GM21619 (cell line): ENCODE measurements at regions not wholly inside any gene's neighbourhood (a gene's known extent, or its start where the extent isn't known, plus 50 kb on each side); places are given as distances from the start of the nearest gene placed in this dataset.

ENCODE experiments used
- ATAC-seq: cut with Tn5 transposase; IDR thresholded peaks from one replicate; pipeline ENCODE4 v1.9.1; 2021; ENCODE audit not compliant: unreplicated experiment

DNA sequence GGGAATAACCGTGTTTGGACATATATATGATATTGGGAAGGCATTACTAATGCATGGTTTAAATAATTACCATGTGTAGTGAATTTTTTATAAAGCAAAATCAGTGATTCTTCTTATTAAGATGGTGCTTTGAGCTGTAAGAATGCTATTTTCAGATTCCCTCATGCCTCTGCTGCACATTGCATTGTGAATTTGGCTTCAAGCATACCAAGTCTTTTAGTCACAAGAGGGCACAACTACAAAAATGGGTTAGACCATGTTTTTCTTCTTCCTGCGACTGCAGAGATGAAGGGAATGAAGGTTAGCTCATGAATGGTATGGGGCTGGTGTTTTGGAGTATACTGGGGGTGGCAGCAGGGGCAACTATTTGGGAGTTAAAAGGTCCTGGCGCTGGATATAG lies 320.1 kb downstream of the SLC4A3 start:
- ATAC-seq, result no peak

DNA sequence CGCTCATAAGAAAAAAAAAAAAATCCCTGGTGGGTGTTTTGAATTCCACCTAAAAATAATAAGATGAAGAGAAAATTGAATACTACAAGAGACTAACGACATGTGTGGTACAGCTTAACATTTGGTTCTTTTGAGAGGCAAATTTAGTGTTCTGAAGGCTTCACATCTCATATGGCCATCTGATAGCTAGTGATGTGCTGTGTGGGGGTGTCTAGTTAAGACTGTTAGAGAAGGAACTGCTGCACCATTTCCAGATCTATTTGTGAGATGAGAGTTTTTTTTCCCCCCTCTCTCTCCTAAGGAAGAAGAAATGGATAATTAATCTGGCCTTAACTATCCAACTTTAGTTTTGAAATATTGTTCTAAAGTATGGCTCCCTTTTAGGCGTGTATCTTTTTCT lies 321.6 kb downstream of the SLC4A3 start:
- no peak for ATAC-seq

DNA sequence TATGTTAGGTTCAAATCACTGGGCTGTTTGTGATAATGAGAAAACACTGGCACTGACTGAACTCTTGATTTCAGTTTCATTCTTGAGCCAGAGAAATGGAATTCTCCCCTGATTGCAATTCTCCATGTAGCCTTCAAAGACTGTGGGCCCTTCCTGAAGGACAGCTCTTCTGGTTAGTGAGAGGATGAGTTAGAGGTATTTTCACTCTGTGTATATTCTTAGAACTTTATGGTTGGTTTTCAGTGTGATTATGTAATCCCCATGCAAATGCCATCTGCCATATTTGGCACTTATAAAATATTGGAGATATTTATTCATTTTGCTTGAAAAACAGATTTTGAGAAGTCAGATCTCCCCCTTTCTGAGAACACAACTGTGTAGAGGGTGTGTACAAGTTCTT lies 323.7 kb downstream of the SLC4A3 start:
- ATAC-seq, result no peak

DNA sequence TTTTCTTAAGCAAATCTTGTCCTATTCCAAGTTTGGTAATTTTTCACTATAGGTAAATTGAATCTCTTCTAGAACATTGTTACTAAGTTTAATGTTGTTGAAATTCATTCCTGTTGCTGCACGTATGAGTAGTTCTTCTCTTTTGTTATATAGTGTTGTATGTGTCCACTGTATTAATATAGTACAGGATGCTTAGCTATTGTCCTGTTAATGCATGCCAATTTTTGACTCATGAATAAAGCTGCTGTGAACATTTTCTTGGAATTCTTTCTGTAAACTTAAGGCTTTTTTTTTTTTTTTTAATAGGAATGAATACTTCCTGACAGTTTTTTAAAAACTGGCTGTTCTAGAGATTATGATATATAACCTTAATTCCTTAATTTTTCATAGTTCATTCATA lies 326.9 kb downstream of the SLC4A3 start:
- no peak for ATAC-seq

DNA sequence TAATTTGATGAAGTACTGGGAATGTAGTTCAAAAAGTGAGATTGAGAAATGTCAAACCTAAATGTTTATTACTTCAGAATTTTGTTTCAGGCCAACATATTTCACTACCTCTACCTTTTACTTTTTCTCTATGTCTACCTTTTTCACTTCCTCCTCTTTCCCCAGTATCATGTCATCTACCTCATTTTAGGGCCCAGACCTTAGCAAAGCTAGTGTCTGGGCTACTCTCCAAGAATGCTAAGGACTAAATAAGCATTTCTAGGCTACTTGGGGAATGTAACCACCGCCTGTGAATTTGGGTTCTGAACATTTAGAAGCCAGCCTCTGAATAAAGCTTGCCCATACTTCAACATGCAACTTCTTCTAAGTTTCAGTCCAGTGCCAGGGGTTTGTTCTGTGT lies 330.4 kb downstream of the SLC4A3 start:
- ATAC-seq, result no peak

DNA sequence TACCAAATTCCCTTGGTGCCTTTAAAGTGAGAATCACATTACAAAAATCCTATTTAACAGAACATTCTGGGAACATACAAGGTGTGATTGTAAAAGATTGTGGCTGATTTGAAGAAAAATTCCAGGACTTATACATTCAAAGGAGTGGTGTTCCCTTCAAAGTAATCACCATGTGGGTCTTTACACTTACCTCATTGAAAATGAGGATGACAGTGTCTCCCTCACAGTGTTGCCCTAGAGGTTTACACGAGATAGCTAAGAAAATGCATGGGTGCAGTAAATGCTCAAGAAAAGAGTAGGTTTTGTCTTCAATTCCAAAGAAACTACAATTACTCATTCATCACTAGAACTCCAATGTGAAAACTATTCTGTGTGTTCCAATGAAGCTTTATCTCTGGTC lies 331.5 kb downstream of the SLC4A3 start:
- ATAC-seq, result no peak

DNA sequence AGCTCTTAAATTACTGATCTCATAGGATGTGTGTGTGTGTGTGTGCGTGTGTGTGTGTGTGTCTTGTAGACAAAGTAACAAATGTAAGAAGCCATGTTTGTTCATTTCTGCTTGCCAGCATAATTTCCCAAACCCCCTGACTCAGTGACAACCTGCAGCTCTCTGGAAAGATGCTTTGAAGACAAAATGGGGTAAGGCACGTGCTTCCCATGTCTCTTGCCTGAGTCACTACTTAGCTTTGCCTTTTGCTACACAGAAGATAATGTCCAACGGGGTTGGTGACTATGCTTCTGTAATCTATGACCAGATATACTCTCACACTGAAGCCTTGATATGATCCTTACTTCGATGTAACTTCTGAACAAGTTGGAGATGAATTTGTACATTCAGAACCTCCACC lies 332.0 kb downstream of the SLC4A3 start:
- no peak for ATAC-seq

DNA sequence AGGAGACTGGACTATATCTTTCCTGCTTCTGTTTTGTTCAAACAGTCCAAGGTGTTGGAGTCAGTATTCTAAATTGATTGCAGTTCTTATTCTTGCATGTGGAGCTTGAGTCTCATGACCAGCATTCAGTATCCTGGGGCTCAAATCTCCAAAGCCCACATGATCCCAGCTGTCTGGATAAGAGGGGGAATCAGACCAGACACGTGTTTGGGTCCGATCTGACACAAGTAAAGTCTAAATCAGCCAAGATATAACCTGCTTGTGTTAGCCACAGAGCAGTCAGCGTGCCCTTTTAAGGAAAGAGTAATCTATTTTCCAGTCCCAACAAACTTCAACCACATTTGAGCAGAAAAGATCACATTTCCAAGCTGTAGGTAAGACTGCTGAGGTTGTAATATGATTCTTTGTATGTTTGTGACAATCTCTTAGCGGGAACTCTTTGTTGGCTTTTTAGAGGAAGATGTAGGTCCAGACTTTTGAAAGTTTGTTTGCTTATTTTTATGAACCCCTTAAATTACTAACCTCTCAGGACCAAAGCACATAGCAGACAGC lies 334.6 kb downstream of the SLC4A3 start:
- no peak for ATAC-seq

DNA sequence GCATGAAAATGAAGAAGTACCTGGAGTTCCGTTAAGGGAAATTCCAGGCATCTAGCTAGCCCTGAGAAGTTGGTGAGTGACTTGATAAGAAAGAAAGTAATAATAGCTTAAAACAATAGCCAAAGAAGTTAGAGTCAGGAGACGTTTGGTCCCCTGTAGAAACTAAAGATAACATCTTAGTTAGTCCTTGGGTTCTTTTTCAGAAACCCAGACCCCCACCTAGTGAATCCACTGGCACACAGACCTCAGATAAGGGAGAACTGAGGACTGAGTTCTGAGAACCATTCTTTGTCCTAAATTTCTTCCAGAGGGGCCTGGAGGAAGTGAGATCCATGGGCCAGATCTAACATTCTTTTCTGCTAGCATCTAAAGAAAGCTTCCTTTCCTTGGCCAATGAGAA lies 335.4 kb downstream of the SLC4A3 start:
- no peak for ATAC-seq

DNA sequence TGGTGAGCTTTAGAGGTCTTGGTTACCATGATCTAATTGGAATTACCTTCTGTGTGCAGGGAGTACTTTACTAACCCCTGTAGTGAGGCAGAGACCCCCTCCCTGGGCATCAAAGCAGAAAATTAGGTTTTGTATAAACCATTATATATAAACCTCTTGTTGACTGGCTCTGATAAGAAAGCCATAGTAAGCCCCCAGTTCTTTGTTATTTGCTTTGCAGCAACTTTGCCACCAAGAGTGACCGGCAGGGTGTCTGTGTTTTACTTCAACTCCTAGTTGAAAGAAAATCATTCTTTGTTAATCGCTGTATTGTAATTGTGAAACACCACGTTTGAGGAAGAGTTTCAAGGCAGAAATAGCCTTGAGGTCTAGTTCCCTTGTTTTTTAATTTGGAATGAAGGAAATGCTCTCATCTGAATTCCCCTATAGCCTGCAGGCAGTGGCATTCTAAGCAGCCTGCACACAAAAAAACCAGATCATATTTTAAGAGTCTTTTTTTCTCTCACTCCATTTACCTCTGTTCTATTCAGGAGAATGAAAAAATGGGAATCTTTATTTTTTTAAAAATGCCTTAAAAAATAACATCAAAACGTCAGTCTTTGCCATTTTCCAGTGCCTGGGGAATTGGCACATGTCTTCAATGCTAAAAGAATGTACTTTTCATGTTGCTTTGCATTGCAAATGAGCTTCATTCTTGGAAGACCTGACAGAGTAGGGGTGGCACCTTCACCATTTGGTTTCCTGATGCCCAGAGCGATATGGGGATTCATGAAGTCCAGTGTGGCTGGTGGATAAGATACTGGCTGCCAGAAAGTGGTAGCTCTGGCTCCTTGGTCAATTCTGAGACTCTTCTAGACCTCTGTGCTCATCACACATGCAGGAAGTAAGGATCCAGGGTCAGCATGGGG lies 338.1 kb downstream of the SLC4A3 start:
- ATAC-seq, result no peak

DNA sequence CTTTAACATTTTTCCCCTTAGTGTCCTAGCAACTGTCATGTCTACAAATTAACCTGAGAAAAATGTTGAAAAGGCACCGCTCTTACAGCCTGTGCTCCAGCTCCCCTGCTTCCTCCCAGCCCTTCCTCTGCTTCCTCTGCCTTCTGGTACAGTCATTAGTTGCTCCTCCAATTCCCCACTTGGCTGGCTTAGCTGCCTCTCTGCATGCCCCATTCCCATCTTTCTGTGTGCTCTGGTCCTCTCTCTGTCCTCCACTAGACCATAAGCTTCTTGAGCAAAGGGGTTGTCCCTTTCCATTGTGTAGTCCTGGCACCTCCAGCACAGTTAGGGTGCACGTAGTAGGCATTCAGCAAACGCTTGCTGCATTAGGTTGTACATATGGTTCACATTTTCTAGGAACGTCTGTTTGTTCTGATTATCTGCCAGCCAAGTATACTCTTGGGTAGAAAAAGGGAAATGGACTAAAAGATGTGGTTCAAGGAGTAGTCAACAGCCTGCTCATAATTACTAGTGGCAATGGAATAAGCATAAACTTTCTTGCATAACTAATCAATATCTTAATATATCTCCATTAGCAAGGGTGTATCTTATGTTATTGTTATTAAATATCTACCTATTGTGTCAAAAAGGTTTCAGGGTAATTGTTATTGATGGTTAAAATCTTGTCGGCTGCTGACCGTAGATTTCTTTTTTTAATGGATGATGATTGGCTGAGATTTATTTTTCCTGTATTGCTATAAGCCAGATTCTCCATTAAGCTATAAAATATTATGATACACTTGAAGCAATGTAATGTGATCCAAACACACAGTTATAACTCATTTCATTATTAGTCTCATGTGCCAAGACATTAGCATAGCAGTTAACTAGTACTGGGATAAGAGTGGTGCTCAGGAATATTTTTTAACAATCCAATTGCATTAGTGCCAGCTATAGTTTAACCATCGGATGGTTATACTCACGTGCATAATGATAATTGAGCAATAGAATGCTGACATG lies 340.1 kb downstream of the SLC4A3 start:
- no peak for ATAC-seq

DNA sequence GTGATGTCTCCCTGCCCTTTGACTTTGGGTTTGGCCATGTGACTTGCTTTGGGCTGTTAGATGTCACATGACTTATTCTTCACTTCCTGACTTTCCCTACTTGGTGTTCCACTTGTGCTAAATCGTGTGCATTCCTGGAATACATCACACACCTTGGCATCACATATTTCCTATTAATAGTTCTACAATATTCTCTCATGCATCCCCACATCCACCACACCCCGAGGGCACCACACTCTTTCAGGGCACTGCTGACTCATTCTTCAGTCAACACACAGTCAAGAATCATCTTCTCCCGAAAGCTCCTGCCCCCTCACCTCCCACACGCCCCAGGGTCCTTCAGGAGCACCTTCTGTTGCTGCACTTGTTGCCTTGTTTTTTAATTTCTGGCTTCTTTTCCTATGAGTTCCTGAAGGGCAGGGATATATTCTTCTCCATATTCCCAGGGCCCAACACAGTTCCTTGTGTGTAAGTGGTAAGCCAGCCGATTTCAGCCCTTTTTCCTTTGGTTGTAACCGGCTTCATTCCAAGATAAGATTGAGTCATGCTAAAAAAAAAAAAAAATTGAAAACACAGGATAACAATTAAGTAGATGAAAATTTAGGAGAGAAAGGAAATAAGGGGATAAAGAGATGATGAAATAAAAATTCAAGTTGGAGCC lies 341.4 kb downstream of the SLC4A3 start:
- no peak for ATAC-seq

DNA sequence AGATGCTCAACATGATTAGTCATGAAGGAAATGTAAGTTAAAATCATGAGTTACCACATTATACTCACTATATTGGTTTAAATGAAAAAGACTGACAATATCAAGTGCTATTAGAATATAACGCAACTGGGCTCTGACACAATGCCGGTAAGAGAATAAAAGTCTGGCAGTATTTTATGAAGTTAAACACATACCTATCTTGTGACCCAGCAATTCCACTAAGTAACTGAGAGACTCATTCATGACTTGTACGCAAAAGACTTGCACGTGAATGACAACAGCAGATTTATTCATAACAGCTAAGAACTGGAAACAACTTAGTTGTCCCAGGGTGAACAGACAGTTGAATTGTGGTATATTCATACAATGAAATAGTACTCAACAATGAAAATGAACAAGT lies 342.1 kb downstream of the SLC4A3 start:
- no peak for ATAC-seq

DNA sequence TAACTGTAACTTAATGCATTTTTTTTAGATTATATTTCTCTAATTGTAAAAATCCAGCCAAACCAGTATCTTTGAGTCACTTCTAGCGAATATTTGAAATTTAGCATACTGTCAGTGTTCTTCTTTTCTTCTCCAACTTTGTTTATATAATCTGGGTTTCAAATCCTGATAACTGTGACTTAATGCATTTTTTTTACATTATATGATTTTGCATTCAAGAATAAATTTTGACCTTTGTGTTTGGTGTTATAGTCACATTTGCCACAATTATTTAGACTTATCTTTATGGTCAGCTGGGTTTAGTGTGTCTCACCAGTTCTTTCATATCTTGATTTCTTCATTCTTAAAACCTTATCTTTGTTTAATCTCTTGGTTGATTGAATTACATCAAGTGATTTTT lies 345.7 kb downstream of the SLC4A3 start:
- no peak for ATAC-seq

DNA sequence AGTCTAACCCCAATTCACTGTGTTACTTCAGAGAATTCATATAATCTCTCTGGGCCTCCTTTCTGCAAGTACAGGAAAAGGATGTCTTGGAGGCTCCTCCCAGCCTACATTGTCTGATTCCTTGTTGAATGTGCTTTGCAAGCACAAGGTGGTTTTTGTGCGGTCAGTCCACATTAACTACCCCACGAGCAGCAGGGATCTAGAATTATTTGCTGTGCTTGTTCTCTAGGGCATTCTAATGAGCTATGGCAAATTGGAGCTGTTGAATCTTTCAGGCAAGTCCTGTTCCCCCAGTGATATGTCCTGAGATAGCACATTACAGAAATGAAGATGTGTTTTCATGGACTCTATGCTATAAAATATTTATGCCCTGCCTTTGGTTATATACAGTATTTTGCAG lies 349.4 kb downstream of the SLC4A3 start:
- ATAC-seq, result no peak

DNA sequence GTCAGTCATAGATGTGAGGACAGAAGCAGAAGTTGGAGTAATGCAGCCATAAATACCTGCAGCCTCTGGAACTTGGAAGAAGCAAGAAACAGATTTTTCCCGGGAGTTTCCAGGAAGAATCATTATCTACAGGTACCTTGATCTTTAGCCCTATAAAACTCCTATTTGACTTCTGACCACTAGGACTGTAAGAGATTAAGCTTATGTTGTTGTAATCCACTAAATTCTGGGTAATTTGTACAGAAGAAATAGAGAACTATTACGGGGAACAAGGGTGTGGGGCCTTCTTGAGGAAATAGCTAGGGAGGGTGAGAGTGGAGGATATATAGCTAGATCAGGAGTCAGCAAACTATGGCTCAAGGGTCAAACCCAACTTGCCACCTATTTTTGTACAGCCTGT lies 353.2 kb downstream of the SLC4A3 start:
- ATAC-seq, result no peak

DNA sequence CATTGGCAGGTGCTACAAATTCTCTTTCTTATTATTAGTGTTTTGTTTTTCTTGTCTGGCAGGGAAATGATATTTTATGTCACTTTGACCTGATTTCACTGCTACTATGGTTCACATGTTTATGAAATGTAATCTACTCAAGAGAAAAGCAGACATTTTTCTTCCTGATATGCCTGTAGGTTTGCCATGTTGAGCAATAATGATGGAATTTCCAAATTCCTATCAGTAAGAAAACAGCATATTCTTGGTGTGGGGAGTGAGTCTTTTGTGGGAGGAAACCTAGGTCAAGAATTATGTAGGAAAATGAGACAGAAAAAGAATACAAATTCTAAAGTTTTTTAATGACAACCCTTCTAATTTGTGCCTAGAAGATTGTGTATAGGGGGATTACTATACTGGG lies 356.4 kb downstream of the SLC4A3 start:
- ATAC-seq, result no peak

DNA sequence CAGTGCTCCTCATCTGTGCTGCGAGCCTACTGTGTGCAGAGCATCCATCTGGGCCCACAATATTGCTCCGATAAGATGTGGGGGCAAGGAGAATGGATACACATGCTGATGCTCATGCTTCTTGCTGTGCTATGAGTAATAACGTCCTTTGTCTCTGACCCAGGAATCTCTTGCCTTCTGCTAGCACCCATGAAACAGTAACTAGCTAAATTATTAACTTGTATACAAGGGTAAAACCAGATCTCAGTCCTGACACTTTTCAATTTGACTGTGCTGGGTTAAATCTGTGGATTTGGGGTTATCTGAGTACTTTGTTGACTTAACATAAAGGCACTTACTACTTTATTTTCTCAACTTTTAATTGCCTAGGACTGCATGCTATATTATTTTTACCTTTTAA lies 357.6 kb downstream of the SLC4A3 start:
- peak; percentile 48 for ATAC-seq

DNA sequence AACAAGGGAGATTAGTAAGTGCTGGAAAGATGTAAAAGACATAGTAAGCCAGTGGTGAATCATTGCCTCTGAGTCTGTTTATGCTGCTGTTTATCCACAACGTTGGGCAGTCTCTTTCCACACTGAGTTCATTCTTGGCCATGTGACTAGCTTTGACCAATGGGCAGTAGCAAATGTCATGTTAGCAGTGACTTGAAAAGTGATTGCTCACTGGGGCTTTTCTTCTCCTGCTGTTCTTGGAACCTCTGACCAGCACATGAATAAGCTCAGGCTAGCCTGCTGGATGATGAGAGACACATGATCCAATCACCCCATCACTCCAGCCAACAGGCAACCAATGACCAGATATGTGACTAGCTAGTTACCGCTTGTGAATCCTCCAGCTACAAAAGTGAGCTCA lies 360.4 kb downstream of the SLC4A3 start:
- no peak for ATAC-seq

DNA sequence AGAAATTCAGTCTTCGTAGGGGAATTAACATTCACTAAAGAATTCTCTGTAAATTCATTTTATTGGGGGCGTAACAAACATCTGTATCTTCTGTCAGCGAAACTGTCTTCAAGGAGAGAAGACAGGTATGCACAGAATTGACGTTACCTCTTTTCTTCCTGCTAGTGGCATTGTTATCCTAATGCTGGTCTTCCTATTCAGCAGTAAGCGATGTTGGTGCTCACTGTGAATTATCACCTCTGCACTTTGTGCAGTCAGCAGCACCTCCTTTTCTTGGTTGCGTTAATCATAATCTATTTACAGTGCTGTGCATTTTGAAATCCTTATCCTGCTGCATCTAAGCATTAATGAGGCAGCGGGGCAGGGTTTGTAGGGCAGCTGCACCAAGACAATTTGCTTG lies 362.3 kb downstream of the SLC4A3 start:
- ATAC-seq, result no peak

DNA sequence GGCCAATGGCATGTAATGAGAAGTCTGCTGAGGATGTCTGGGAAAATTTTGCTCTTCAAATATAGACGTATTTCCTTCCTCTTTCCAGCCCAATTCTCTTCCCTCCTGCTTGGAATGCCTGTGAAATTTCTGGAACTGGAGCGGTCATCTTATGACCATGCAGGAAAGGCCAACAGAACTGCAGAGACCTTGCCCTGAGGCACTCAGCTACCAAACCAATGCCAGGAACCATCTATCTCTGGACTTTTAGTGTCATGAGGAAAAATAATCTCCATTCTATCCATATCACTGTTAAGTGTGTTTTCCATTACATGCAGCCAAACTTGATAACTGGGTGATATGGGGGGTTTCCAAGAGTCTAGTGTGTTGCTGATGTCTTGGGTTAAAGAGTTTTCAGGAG lies 363.7 kb downstream of the SLC4A3 start:
- ATAC-seq, result no peak
